Natural killer cell (primary cell): ENCODE measurements at regions not wholly inside any gene's neighbourhood (a gene's known extent, or its start where the extent isn't known, plus 50 kb on each side); places are given as distances from the start of the nearest gene placed in this dataset.

Experiments
- ATAC-seq, 3 donors: fragments of 150-1000 bp in 2 of 3; fragments of 200-7000 bp in 1 of 3; cut with Tn5 transposase; 1 replicate in 1 of 3; 2 replicates in 2 of 3; pipeline ENCODE4 v1.10.0; 2021; ENCODE audit warnings: mild to moderate bottlenecking in 2 of 3, moderate library complexity in 2 of 3
- DNase-seq, 2 donors: peaks; one replicate each; pipeline versions ENCODE4 v3.0.0 to v3.0.0-alpha.2; 2013 to 2021; ENCODE audit warnings: mixed read lengths in 1 of 2
- H3K27ac ChIP-seq: one replicate; pipeline ENCODE4 v1.5.1; 2013; ENCODE audit warnings: mild to moderate bottlenecking, low read length
- H3K27me3 ChIP-seq: one replicate; pipeline ENCODE4 v1.6.1; 2013; ENCODE audit warnings: low read length; ENCODE audit not compliant: control insufficient read depth, insufficient read depth
- H3K36me3 ChIP-seq: one replicate; pipeline ENCODE4 v1.6.1; 2013; ENCODE audit warnings: low read length; ENCODE audit not compliant: control insufficient read depth, insufficient read depth
- H3K4me1 ChIP-seq: one replicate; pipeline ENCODE4 v1.6.1; 2013; ENCODE audit warnings: low read length; ENCODE audit not compliant: control insufficient read depth, insufficient read depth
- H3K4me3 ChIP-seq: one replicate; pipeline ENCODE4 v1.5.1; 2013; ENCODE audit warnings: low read length
- H3K9me3 ChIP-seq: one replicate; pipeline ENCODE4 v1.6.1; 2013; ENCODE audit warnings: low read length; ENCODE audit not compliant: control insufficient read depth, insufficient read depth
- H3K27ac Mint-ChIP-seq, 2 donors: one replicate each; pipeline ENCODE4 v1.8.0; 2022; ENCODE audit warnings: mild to moderate bottlenecking in 2 of 2, mixed read lengths in 2 of 2, moderate library complexity in 1 of 2
- H3K27me3 Mint-ChIP-seq, 2 donors: one replicate each; pipeline ENCODE4 v1.8.0; 2022; ENCODE audit warnings: low read depth in 2 of 2, mixed read lengths in 2 of 2
- H3K36me3 Mint-ChIP-seq: one replicate; pipeline ENCODE4 v1.8.0; 2022; ENCODE audit warnings: mixed read lengths
- H3K4me1 Mint-ChIP-seq, 2 donors: one replicate each; pipeline ENCODE4 v1.8.0; 2022; ENCODE audit warnings: mixed read lengths in 2 of 2
- H3K4me3 Mint-ChIP-seq: one replicate; pipeline ENCODE4 v1.8.0; 2022; ENCODE audit warnings: mild to moderate bottlenecking, moderate library complexity, mixed read lengths
- H3K9me3 Mint-ChIP-seq, 2 donors: one replicate each; pipeline ENCODE4 v1.8.0; 2022; ENCODE audit warnings: mixed read lengths in 2 of 2
- CTCF ChIP-seq: fragments of 200-600 bp; IDR thresholded peaks from one replicate; pipeline ENCODE4 v1.8.0; 2022; ENCODE audit warnings: antibody characterized with exemption
- WGBS: methylation state at CpG from one replicate; pipeline ENCODE4 v1.1.7; 2013; ENCODE audit warnings: missing lambda C conversion rate; ENCODE audit not compliant: insufficient coverage; 5-methylcytosine and 5-hydroxymethylcytosine counted together
- intact Hi-C: fragments of 100-400 bp; cut with micrococcal nuclease; formaldehyde crosslinking; loops from one replicate; pipeline ENCODE4 v1.14.2; 2022

- no peak for ATAC-seq
These were observed 170.0 kb upstream of the GDNF start for GRCh38 chr5:38009749-38010358.

DNA sequence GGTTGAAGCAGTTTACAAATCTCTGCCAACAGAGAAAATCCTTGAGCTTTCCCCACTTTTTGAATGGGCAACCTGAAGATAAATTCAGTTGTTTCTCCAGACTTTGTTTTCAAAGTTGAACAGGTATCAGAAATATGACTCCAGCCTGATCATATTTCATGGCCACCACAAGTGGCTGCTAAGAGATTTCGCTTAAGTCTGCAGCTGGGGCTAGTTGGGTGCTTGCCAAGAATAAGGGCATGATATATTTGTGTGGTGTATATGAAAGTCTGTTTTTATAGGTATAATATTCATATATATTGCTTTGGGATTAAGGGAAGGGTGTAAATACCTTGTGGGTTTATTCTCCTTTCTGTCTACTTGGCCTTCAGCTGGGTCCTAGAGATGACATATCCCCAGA, 168.4 kb upstream of the GDNF start:
- H3K36me3 ChIP-seq, result no peaks in the 10 kb centered on the region
- WGBS, result 50% methylated on average over 1 of the region's 1 CpG
- Mint-ChIP-seq H3K4me1 (no peaks in the 10 kb centered on the region), H3K4me3 (no peak overlapping the region), H3K27ac (no peak overlapping the region), H3K27me3 (no peaks in the 10 kb centered on the region), H3K9me3 (peaks cover 0 to 2% of the 10 kb centered on the region in 2 donors), H3K36me3 (no peaks in the 10 kb centered on the region)
- no peaks in the 10 kb centered on the region for H3K27me3 ChIP-seq
- no peak overlapping the region for H3K4me3 ChIP-seq
- H3K9me3 ChIP-seq, result no peaks in the 10 kb centered on the region
- no peak overlapping the region for H3K27ac ChIP-seq
- ATAC-seq, result no peak
- intact Hi-C loops, result no loop called here
- H3K4me1 ChIP-seq, result no peaks in the 10 kb centered on the region
- no peak for TF ChIP-seq CTCF
- no peak for DNase-seq

More at GRCh38 chr5:38009749-38010358, 170.0 kb upstream of the GDNF start:
- H3K36me3 Mint-ChIP-seq, result no peaks in the 10 kb centered on the region
- DNase-seq, result no peak
- 85% methylated on average over 2 of the region's 2 CpGs for WGBS
- no peaks in the 10 kb centered on the region for H3K27me3 Mint-ChIP-seq
- H3K4me1 Mint-ChIP-seq, result no peaks in the 10 kb centered on the region
- H3K9me3 Mint-ChIP-seq, result no peaks in the 10 kb centered on the region
- TF ChIP-seq CTCF, result no peak
- Histone ChIP-seq H3K27me3 (no peaks in the 10 kb centered on the region), H3K4me1 (no peaks in the 10 kb centered on the region), H3K4me3 (no peak overlapping the region), H3K27ac (no peak overlapping the region), H3K36me3 (no peaks in the 10 kb centered on the region), H3K9me3 (no peaks in the 10 kb centered on the region)
- H3K27ac Mint-ChIP-seq, result no peak overlapping the region
- intact Hi-C loops, result no loop called here
- no peak overlapping the region for H3K4me3 Mint-ChIP-seq

- intact Hi-C loops, result no loop called here
- H3K4me1 ChIP-seq, result no peaks in the 10 kb centered on the region
- Mint-ChIP-seq H3K9me3 (peaks cover 0 to 7% of the 10 kb centered on the region in 2 donors), H3K27me3 (no peaks in the 10 kb centered on the region), H3K36me3 (no peaks in the 10 kb centered on the region), H3K4me3 (no peak overlapping the region), H3K27ac (no peak overlapping the region), H3K4me1 (no peaks in the 10 kb centered on the region)
- no peak overlapping the region for H3K4me3 ChIP-seq
- no peaks in the 10 kb centered on the region for H3K36me3 ChIP-seq
- H3K27me3 ChIP-seq, result no peaks in the 10 kb centered on the region
- DNase-seq, result no peak
- TF ChIP-seq CTCF, result no peak
- no peaks in the 10 kb centered on the region for H3K9me3 ChIP-seq
- no peak for ATAC-seq
- 100% methylated on average over 1 of the region's 1 CpG for WGBS
- H3K27ac ChIP-seq, result no peak overlapping the region
These were observed 159.8 kb upstream of the GDNF start for GRCh38 chr5:37999593-37999992.

GRCh38 chr5:37996918-37997317, 157.1 kb upstream of the GDNF start:
- intact Hi-C loops, result no loop called here

More at GRCh38 chr5:37996918-37997317, 157.1 kb upstream of the GDNF start:
- H3K36me3 Mint-ChIP-seq, result no peaks in the 10 kb centered on the region
- Histone ChIP-seq H3K4me3 (no peak overlapping the region), H3K9me3 (no peaks in the 10 kb centered on the region), H3K27me3 (no peaks in the 10 kb centered on the region), H3K27ac (no peak overlapping the region), H3K36me3 (no peaks in the 10 kb centered on the region), H3K4me1 (no peaks in the 10 kb centered on the region)
- no peak for TF ChIP-seq CTCF
- H3K27me3 Mint-ChIP-seq, result no peaks in the 10 kb centered on the region
- no peak for DNase-seq
- no peak overlapping the region for H3K27ac Mint-ChIP-seq
- no peaks in the 10 kb centered on the region for H3K4me1 Mint-ChIP-seq
- ATAC-seq, result no peak
- no peak overlapping the region for H3K4me3 Mint-ChIP-seq
- peaks cover 0 to 5% of the 10 kb centered on the region in 2 donors for H3K9me3 Mint-ChIP-seq
- WGBS, result 93% methylated on average over 2 of the region's 3 CpGs
